HG02884 (cell line): ENCODE measurements at regions not wholly inside any gene's neighbourhood (a gene's known extent, or its start where the extent isn't known, plus 50 kb on each side); places are given as distances from the start of the nearest gene placed in this dataset.
"Not testable (repeated sequence)": the region's sequence is repeated elsewhere in the genome, so short reads cannot be mapped to it uniquely, and the experiment has no call there.

ENCODE experiments used
- ATAC-seq: cut with Tn5 transposase; IDR thresholded peaks from one replicate; pipeline ENCODE4 v1.9.1; 2021; ENCODE audit warnings: mild to moderate bottlenecking, moderate library complexity; ENCODE audit not compliant: unreplicated experiment

GRCh38 chr1:242651817-242652216, 127.3 kb upstream of the PLD5 start:
- ATAC-seq, result no peak

- ATAC-seq, result no peak
These were observed 117.0 kb upstream of the PLD5 start for GRCh38 chr1:242641461-242641860.

DNA sequence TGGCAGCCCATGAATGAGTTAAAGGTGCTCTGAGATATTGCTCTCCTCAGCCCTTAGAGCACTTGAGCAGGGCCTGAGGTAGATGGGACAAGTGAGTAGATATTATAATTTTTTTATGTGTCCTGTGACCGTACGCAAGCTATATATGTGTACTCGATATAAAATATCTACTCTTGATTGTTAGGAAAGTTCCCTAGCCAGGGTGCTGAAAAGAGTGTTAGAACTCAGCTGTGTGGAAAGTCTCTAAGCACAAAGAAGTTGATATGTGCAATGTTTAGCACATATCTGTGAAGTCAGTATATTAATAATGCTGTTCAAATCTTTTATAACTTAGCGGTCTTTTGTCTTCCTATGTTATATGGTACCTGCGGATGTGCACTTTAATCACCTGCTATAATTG, 114.6 kb upstream of the PLD5 start:
- ATAC-seq, result no peak

- no peak for ATAC-seq
These were observed 110.2 kb upstream of the PLD5 start for GRCh38 chr1:242634732-242635131.

DNA sequence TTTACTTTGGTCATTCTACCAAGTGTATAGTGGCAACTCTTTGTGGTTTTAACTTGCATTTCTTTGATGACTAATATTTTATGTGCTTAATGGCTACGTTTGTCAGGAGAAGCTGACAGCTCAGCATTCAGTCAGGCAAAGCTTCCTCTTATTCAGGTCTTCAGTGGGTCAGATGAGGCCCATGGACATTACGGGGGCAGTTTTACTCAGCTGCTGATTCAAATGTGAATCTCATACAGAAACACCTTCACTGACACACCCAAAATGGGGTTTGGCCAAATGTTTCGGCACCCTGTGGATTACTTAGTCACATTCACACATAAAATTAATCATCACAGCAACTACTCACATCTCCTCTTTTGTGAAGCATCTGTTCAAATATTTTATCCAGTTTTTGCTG, 104.9 kb upstream of the PLD5 start:
- ATAC-seq, result no peak

DNA sequence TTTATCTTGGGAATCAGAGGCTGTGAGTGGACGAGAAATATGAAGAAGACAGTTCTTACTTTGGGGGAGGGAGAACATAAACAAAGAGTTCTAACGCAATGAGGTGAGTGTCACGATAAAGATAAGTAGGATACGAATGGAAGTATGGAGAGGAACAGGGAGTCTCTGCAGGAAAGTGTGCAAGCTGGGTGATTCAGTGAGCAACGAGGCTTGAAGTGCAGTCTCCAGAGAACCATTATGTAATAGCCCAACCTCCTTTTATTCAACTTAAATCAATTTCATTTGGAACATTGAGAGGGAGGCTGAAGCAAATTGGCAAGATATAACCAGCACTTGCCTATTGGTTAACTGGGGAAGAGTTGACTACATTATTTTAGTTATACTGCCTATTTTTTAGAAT, 99.3 kb upstream of the PLD5 start:
- ATAC-seq, result no peak

- no peak for ATAC-seq
These were observed 98.6 kb upstream of the PLD5 start for GRCh38 chr1:242623119-242623518.

- no peak for ATAC-seq
These were observed 88.8 kb upstream of the PLD5 start for GRCh38 chr1:242613266-242613815.

GRCh38 chr1:242610209-242610608, 85.7 kb upstream of the PLD5 start:
- ATAC-seq, result no peak

- no peak for ATAC-seq
These were observed 81.0 kb upstream of the PLD5 start for GRCh38 chr1:242605521-242605920.

- no peak for ATAC-seq
These were observed 77.5 kb upstream of the PLD5 start for GRCh38 chr1:242602001-242602400.

DNA sequence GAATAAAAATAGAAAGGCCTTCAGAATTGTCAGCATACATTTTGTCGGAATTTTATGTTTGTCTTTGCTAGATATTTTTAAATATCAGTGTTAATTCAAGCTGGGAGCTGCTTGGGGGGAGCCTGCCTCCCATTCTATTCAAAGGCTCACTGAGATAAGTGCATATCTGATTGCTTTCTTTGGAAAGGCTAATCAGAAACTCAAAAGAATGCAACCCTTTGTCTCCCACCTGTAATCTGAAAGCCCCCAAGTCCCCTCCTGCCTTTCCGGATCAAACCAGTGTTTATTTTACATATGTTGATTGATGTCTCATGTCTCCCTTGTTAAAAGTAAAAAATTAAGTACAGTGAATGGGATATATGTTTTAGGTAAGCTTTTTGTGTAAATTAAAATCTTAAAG, 69.3 kb upstream of the PLD5 start:
- not testable (repeated sequence) for ATAC-seq

DNA sequence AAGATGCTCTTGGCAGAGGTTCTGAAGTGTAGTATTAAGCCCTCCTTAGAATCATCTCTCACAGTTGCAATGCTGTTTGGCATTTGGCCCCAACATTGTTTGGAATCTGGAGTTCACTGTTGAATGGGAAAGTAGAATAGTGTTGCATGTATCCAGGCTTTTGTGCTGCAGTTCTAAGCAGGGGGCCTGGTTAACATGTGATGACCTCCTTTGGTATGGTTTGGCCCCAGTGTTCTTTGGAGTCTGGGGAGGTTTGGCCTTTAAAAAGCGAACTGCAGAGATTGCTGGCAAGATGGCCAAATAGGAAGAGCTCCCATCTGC, 61.8 kb upstream of the PLD5 start:
- no peak for ATAC-seq

DNA sequence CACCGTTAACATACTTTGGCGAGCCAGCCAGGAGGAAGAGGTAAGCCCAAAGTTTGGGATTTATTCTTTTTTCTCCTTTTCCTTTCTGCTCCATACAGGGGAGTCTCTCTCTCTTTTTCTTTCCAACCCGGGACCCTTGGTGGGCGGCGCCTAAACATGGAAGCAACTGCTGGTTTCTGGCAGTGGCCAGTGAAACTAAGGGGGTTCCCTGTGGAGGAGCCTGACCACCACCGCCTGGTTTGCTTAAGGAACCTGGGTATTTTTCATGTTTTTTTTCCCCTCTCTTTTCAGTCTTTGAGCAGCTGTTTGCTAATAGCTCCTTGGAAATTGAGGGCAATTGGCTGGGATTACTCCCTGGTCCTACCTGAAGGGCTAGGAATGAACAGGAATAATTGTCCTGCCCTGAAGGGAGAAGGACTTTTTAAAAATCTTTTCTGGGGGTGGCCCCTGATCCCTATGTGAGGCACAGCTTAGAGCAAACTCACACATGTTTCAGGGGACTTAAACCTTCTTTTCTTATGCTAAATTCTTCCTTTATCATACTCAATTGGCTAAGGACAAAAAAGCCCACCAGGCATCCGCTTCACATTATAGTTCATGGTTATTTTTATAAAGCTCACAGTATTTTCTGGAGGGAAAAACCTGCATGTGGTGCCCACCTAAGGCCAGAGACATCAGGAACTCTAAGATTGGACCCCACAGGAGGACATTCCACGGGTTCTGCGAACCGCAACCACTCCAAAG, 61.3 kb upstream of the PLD5 start:
- ATAC-seq, result no peak

GRCh38 chr1:242582669-242583068, 58.2 kb upstream of the PLD5 start:
- no peak for ATAC-seq

DNA sequence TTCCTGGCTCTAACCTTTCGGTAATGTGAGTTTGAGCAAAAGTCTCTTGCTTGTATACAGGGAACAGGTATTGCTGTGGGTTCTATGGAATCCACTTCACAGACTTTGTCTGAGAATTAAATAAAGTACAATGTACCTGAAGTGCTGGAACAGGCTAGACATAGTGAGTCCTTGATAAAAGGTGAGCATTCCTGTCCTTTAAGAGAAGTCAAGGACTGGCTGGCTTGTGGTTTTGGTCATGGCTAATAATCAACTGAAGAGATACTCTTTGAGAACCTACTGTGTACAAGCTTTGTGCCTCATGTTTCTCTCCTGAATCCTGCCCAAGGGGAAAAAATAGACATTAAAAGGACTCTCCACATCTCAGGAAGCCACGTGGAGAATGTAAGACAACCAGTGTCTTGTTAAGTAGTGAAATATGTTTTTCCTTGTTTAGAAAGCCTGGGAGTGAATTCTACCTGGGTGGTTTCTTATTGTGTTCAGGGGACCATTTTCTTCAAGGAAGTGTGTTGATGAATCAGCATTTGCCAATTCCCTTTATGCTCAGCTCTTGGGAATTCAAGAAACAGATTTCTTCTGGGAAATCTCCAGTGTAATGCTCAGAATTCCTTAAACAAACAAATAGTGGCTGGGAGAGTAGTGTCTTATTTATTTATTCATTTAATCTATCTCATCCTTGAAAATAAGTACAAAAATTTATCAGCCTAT, 55.2 kb upstream of the PLD5 start:
- no peak for ATAC-seq
